HG03520 (cell line): ENCODE measurements at regions not wholly inside any gene's neighbourhood (a gene's known extent, or its start where the extent isn't known, plus 50 kb on each side); places are given as distances from the start of the nearest gene placed in this dataset.
"Not testable (repeated sequence)": the region's sequence is repeated elsewhere in the genome, so short reads cannot be mapped to it uniquely, and the experiment has no call there.

Experiments
- ATAC-seq: cut with Tn5 transposase; IDR thresholded peaks from one replicate; pipeline ENCODE4 v1.9.1; 2021; ENCODE audit warnings: mild to moderate bottlenecking, moderate library complexity; ENCODE audit not compliant: unreplicated experiment

GRCh38 chr4:56148428-56148827 lies 199.7 kb downstream of the CEP135 start:
- no peak for ATAC-seq

DNA sequence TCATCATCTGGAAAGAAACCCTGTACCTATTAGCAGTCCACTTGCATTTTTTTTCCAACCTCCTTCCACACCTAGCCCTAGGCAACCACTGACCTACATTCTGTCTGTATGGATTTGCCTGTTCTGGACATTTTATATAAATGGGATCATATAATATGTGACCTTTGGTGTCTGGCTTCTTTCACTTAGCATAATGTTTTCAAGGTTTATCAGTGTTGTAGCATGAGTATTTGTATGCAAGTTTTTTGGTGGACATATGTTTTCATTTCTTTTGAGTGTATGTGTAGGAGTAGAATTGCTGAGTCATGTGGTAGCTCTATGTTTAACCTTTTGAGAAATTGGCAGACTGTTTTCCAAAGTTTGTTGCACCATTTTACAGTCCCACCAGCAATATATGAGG lies 198.6 kb downstream of the CEP135 start:
- no peak for ATAC-seq

GRCh38 chr4:56146956-56147355 lies 198.2 kb downstream of the CEP135 start:
- no peak for ATAC-seq

DNA sequence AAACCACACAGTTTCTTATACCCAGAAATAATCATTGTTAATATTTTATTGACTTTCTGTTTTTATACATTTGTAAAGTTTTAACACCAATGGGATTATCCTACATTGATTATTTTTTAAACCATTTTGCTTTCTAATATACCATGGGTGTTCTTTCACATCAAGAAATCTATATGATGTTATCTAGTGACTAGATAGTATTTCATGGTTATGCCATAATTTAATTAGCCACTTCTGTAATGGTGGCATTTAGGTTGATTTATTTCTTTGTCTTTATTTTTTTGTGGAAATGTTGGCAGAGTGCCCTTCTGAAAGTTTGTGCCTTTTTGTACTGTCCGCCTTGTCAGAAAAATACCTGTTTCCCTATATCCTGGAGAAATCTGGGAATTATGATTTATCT lies 193.3 kb downstream of the CEP135 start:
- ATAC-seq: no peak

DNA sequence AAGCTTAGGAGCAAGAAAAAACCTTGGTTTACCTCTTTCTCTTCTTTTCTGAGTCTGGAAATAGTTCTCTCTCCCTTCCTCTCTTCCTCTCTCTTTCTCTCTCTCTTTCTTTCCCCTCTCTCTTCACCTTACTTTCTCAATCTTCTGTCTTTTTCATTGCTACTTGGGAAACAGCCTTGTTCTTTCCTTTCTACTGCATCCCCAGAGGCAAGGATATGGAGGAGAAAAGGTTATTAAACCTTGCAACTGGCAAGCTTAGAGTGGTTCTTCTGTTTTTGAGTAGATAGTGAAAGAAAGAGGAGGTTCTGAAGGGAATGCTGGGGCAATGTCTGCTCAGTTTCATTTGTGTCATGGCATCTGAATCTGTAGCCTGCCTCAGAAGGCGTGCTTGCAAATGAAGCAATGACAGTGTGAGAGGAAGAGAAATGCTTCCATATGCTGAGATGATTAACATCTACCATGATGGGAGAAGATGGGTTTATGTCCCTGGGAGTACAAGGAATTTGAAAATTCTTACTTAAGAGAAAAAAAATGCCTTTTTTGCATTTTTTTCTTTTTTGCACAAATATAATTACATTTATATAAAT lies 190.6 kb downstream of the CEP135 start:
- ATAC-seq: no peak

DNA sequence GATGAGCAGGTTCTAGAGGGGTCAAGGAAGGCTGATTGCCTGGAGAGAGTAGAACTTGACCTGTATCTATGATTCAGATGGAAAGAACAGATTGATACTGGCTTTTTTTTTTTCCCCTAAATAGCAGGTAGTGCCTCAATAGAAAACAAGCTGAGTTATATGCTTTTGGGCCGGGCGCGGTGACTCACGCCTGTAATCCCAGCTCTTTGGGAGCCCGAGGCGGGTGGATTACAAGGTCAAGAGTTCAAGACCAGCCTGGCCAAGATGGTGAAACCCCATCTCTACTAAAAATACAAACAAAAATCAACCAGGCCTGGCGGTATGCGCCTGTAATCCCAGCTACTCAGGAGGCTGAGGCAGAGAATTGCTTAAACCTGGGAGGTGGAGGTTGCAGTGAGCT lies 186.1 kb downstream of the CEP135 start:
- not testable (repeated sequence) for ATAC-seq

- no peak for ATAC-seq
Measured at GRCh38 chr4:56134266-56134665, 185.5 kb downstream of the CEP135 start.

GRCh38 chr4:56132835-56133234 lies 184.1 kb downstream of the CEP135 start:
- no peak for ATAC-seq

- not testable (repeated sequence) for ATAC-seq
Measured at GRCh38 chr4:56132188-56132587, 183.4 kb downstream of the CEP135 start.

DNA sequence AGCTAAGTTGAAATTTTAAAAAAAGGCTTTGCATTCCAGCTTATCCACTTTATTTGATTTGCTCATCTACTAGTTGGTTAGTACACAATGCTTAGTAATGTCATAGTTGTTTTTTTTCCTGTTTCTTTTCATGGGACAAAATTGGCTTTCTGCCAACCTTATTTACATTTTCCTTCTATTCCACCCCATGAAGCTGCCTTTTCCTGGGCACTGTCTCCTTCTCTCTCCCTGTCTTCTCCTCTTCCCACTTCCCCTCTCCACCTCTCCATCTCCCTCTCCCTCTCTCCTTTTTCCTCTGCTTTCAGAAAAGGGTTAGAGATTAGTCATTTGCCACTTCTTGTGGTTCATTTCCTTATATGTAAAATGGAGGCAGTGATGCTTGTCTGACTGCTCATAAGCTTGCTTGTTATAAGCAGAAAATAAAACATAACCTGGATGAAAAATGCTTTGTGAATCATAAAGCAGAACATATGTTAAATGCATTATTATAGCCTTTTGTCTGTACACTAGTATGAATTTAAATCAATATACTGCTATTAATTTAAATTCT lies 181.9 kb downstream of the CEP135 start:
- no peak for ATAC-seq

DNA sequence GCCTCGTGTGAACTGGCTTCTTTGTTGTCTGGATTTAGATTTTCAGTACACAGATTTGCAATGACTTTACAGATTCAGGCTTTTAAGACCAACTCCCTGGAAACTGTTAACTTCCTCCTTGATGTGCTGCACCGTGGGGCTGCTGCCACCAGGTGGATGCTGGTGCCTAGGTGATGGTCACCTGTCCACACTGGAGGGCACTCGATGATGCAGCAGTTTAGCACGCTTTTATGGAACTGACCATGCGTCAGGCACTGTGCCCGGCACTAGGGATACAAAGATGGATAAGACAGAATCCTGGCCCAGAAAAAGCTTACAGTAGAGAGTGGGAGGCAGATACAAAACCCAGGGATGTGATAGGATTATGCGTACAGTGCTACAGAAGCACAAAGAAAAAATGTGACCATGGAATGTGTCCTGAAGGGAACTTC lies 180.7 kb downstream of the CEP135 start:
- peak; percentile 67 for ATAC-seq

GRCh38 chr4:56128213-56128612 lies 179.5 kb downstream of the CEP135 start:
- ATAC-seq: no peak

GRCh38 chr4:56127716-56128115 lies 179.0 kb downstream of the CEP135 start:
- ATAC-seq: no peak

DNA sequence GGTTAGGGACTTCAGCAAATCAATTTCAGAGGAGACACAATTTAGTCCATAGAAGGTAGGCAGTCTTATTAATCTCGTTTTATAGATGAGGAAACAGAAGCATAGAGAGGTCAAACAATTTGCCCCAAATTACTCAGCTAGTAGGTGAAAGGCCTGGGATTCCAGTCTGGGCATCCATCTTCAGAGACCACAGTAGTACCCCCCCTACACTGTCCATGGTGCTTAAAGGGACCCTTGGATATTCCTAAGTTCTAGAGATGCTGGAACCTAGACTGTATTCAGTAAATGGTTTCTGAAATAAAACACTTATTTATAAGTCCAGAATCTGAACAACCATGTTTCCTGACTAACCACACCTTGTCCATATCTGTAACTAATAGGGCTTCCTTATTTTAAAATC lies 174.8 kb downstream of the CEP135 start:
- no peak for ATAC-seq

DNA sequence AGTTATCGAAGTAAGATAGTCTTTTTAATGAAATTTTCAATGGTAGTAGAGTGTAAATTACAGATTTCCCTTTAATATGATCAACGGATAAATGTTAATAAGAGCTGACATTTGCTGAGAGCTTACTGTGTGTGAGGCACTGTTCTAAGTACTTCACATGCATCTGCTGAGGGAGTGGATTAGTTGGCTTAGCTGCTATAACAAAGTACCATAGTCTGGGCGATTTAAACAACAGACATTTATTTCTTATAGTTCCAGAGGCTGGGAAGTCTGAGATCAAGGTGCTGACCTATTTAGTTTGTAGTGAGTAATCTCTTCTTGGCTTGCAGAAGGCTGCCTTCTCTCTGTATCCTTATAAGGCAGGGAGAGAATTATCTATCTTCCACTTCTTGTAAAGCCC lies 174.3 kb downstream of the CEP135 start:
- no peak for ATAC-seq

GRCh38 chr4:56118845-56119244 lies 170.1 kb downstream of the CEP135 start:
- no peak for ATAC-seq

DNA sequence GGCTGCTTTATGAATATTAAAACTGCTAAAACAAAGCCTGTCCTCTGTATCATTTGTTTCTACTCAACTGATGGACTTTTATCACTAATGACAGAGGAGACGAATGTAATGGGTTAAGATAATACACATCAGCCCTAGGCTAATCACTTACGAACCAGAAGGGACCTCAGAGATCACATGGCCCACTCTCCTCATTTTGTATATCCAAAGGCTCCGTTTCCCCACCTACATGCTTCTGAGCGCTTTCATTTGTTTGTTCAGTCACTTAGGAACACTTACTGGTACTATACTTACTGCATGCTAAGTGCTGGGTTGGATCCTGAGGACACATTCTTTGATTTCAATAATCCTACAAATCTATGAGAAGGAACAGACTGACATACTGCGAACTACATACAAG lies 169.3 kb downstream of the CEP135 start:
- ATAC-seq: no peak

DNA sequence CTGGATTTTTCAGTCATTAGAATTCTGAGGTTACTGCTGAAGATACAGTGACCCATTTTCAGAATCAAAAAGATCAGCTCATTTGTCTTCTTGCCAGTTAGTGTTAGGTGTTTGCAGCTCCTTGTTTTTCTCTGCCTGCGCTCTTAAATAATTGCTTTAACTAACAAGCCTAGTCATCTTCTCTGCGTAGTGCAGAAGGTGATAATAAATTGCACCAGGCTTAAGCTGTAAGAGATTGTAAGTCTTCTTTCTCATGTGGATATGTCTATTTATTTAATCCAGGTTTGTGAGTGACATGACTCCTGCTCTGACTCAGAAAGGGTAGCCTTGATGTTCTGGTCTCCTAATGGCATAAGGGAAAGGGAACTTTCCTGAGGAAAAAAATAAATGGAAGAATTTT lies 167.2 kb downstream of the CEP135 start:
- no peak for ATAC-seq

GRCh38 chr4:56112377-56112776 lies 163.6 kb downstream of the CEP135 start:
- ATAC-seq: no peak

DNA sequence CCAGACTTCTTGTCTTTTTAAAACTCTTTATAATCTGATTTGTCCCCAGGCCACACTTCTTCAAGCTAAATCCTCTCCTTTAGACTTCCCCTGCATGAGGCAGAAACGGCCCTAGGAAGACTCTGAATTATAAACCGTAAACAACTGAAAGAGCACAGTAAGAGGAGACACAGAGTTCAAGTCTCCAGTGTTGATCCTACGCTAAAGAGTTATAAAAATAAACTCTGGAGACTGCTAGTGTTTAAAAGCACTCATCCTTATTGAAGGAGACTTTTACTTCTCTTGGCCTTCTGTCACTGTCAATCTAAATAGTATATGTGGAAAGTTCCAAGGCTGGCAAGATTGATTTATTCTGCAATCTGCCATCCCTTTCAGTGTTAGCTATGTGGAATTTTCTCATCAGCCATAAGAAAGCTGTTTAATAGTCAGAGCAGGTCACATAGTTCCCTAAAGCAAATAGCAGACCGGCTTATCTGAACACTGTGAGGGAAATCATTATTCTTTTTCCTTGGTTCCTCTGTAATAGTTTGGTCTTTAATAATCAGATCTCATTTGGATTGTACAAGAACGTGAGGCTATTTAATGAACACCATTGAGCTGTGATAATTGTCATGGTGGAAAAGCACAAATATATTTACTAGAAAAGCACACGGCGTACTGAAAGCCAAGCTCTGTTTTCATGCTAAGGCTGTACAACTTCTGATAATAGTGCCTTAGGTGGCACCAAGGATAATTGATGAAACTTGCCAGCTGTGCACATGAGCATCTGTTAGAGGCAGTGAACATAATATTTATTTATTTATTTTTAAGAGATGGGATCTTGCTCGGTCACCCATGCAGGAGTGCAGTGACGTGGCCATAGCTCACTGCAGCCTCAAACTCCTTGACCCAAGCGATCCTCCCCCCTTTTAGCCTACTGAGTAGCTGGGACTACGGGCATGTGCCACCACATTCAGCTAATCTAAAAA lies 157.7 kb downstream of the CEP135 start:
- ATAC-seq: no peak

GRCh38 chr4:56104188-56104587 lies 155.4 kb downstream of the CEP135 start:
- ATAC-seq: no peak

GRCh38 chr4:56102601-56103000 lies 153.9 kb downstream of the CEP135 start:
- no peak for ATAC-seq
